COLO829 (cell line): ENCODE measurements at regions not wholly inside any gene's neighbourhood (a gene's known extent, or its start where the extent isn't known, plus 50 kb on each side); places are given as distances from the start of the nearest gene placed in this dataset.
"Not testable (repeated sequence)": the region's sequence is repeated elsewhere in the genome, so short reads cannot be mapped to it uniquely, and the experiment has no call there.

Experiments
- DNase-seq: peaks from one replicate; pipeline ENCODE4 v3.0.0; 2012; ENCODE audit warnings: low spot score

- DNase-seq: not testable (repeated sequence)
Observed at GRCh38 chr16:29328528-29328927, 78.0 kb downstream of the NPIPB11 start.

- peak; percentile 13 for DNase-seq
Observed at GRCh38 chr16:29327631-29328408, 78.7 kb downstream of the NPIPB11 start.

GRCh38 chr16:29326164-29327125 lies 80.1 kb downstream of the NPIPB11 start:
- not testable (repeated sequence) for DNase-seq

GRCh38 chr16:29323725-29324124 lies 82.8 kb downstream of the NPIPB11 start:
- DNase-seq: not testable (repeated sequence)

- no peak for DNase-seq
Observed at GRCh38 chr16:29321585-29321984, 84.9 kb downstream of the NPIPB11 start.

GRCh38 chr16:29321000-29321393 lies 85.5 kb downstream of the NPIPB11 start:
- DNase-seq: no peak

GRCh38 chr16:29320274-29320999 lies 86.1 kb downstream of the NPIPB11 start:
- DNase-seq: no peak

GRCh38 chr16:29319726-29320125 lies 86.8 kb downstream of the NPIPB11 start:
- DNase-seq: no peak

- not testable (repeated sequence) for DNase-seq
Observed at GRCh38 chr16:29318561-29318968, 87.9 kb downstream of the NPIPB11 start.

GRCh38 chr16:29318037-29318436 lies 88.5 kb downstream of the NPIPB11 start:
- DNase-seq: no peak

- DNase-seq: no peak
Observed at GRCh38 chr16:29317269-29317668, 89.2 kb downstream of the NPIPB11 start.

- DNase-seq: no peak
Observed at GRCh38 chr16:29316761-29317183, 89.7 kb downstream of the NPIPB11 start.

- no peak for DNase-seq
Observed at GRCh38 chr16:29315916-29316517, 90.5 kb downstream of the NPIPB11 start.

- no peak for DNase-seq
Observed at GRCh38 chr16:29315046-29315445, 91.5 kb downstream of the NPIPB11 start.

GRCh38 chr16:29314292-29314934 lies 92.1 kb downstream of the NPIPB11 start:
- no peak for DNase-seq

- DNase-seq: no peak
Observed at GRCh38 chr16:29313559-29314048, 92.9 kb downstream of the NPIPB11 start.

- no peak for DNase-seq
Observed at GRCh38 chr16:29312835-29313558, 93.5 kb downstream of the NPIPB11 start.

GRCh38 chr16:29312345-29312675 lies 94.2 kb downstream of the NPIPB11 start:
- not testable (repeated sequence) for DNase-seq

- DNase-seq: no peak
Observed at GRCh38 chr16:29311461-29312344, 94.8 kb downstream of the NPIPB11 start.
